ENCODE measurements at regions not wholly inside any gene's neighbourhood (a gene's known extent, or its start where the extent isn't known, plus 50 kb on each side); places are given as distances from the start of the nearest gene placed in this dataset.

- Histone ChIP-seq H3K9me3 (ENCODE audit: control insufficient read depth in 4 of 4, low read length in 3 of 4) (no peaks in the 10 kb centered on the region), H3K36me3 (ENCODE audit: control insufficient read depth in 4 of 4, insufficient read depth in 3 of 4, low read depth in 1 of 4, low read length in 3 of 4) (no peaks in the 10 kb centered on the region), H3K27ac (ENCODE audit: low read depth in 1 of 2, low read length in 2 of 2) (no peak overlapping the region), H3K4me1 (ENCODE audit: control insufficient read depth in 4 of 4, insufficient read depth in 4 of 4, low read length in 3 of 4) (no peaks in the 10 kb centered on the region), H3K27me3 (ENCODE audit: control insufficient read depth in 4 of 4, insufficient read depth in 4 of 4, low read length in 3 of 4) (no peaks in the 10 kb centered on the region), H3K4me3 (ENCODE audit: low read depth in 1 of 3, low read length in 3 of 3) (no peak overlapping the region), H3K9ac (ENCODE audit: low read depth in 1 of 2, low read length in 2 of 2) (no peak overlapping the region)
- no peak for DNase-seq (ENCODE audit: low spot score)
- TF ChIP-seq TAF1 (conservative IDR thresholded peaks at IDR 0.05) (no peak), FOXA1 (IDR thresholded peaks at IDR 0.05) (no peak), CTCF (IDR thresholded peaks at IDR 0.05; ENCODE audit: low read depth, low read length, missing input control) (no peak), RAD21 (IDR thresholded peaks at IDR 0.05) (no peak), GABPA (IDR thresholded peaks at IDR 0.05 in 1 of 2, conservative IDR thresholded peaks at IDR 0.05 in 1 of 2) (no peak), NR2F2 (IDR thresholded peaks at IDR 0.05) (no peak), RXRA (IDR thresholded peaks at IDR 0.05) (no peak), HNF4A (conservative IDR thresholded peaks at IDR 0.05) (no peak), REST (IDR thresholded peaks at IDR 0.05) (no peak), JUND (IDR thresholded peaks at IDR 0.05) (no peak), EGR1 (IDR thresholded peaks at IDR 0.05; ENCODE audit: low read depth in 2 of 2) (no peak), SP1 (IDR thresholded peaks at IDR 0.05) (no peak), HNF4G (IDR thresholded peaks at IDR 0.05) (no peak), ZBTB33 (IDR thresholded peaks at IDR 0.05) (no peak)
- 74% methylated on average over 6 of the region's 6 CpGs for WGBS
These were observed 69.2 kb upstream of the GRB10 start for GRCh38 chr7:50851891-50852290.

DNA sequence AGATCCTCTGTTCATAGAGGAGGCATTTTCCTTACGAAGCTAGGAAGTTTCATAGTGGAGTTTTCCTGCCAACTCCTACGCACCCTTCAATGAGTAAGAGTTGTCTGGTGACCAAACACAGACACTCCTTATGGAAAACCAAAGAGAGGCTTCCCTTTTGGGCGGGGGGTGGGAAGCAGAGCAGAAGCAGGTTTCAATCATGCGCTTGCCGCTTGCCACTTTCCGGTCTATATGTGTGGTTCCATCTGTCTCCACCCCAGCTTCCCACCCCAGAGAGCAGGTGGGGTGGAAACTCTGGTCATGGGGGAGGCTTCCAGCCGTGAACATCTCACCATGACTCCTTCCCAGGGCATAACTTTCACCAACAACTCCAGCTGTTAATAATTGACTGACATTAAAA lies 68.8 kb upstream of the GRB10 start:
- DNase-seq (ENCODE audit: low spot score): no peak
- Histone ChIP-seq H3K4me3 (ENCODE audit: low read depth in 1 of 3, low read length in 3 of 3) (no peak overlapping the region), H3K9ac (ENCODE audit: low read depth in 1 of 2, low read length in 2 of 2) (no peak overlapping the region), H3K9me3 (ENCODE audit: control insufficient read depth in 4 of 4, low read length in 3 of 4) (no peaks in the 10 kb centered on the region), H3K4me1 (ENCODE audit: control insufficient read depth in 4 of 4, insufficient read depth in 4 of 4, low read length in 3 of 4) (no peaks in the 10 kb centered on the region), H3K27me3 (ENCODE audit: control insufficient read depth in 4 of 4, insufficient read depth in 4 of 4, low read length in 3 of 4) (no peaks in the 10 kb centered on the region), H3K27ac (ENCODE audit: low read depth in 1 of 2, low read length in 2 of 2) (no peak overlapping the region), H3K36me3 (ENCODE audit: control insufficient read depth in 4 of 4, insufficient read depth in 3 of 4, low read depth in 1 of 4, low read length in 3 of 4) (no peaks in the 10 kb centered on the region)
- WGBS: 86% methylated on average over 7 of the region's 7 CpGs
- no peak for TF ChIP-seq EGR1 (IDR thresholded peaks at IDR 0.05; ENCODE audit: low read depth in 2 of 2)
- TF ChIP-seq, protein P1, sequence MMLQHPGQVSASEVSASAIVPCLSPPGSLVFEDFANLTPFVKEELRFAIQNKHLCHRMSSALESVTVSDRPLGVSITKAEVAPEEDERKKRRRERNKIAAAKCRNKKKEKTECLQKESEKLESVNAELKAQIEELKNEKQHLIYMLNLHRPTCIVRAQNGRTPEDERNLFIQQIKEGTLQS (IDR thresholded peaks at IDR 0.05): no peak
- no peak for TF ChIP-seq SP1 (IDR thresholded peaks at IDR 0.05)
- TF ChIP-seq FOXA1 (IDR thresholded peaks at IDR 0.05): no peak
- TF ChIP-seq YY1 (IDR thresholded peaks at IDR 0.05): no peak
- TF ChIP-seq RAD21 (IDR thresholded peaks at IDR 0.05): no peak
- TF ChIP-seq GABPA (IDR thresholded peaks at IDR 0.05 in 1 of 2, conservative IDR thresholded peaks at IDR 0.05 in 1 of 2): no peak
- TF ChIP-seq REST (IDR thresholded peaks at IDR 0.05): no peak
- TF ChIP-seq HNF4G (IDR thresholded peaks at IDR 0.05): no peak
- no peak for TF ChIP-seq CTCF (IDR thresholded peaks at IDR 0.05; ENCODE audit: low read depth, low read length, missing input control)
- TF ChIP-seq ZBTB33 (IDR thresholded peaks at IDR 0.05): no peak

Measured in liver (tissue), 8 donors.